ENCODE measurements at regions not wholly inside any gene's neighbourhood (a gene's known extent, or its start where the extent isn't known, plus 50 kb on each side); places are given as distances from the start of the nearest gene placed in this dataset.

DNA sequence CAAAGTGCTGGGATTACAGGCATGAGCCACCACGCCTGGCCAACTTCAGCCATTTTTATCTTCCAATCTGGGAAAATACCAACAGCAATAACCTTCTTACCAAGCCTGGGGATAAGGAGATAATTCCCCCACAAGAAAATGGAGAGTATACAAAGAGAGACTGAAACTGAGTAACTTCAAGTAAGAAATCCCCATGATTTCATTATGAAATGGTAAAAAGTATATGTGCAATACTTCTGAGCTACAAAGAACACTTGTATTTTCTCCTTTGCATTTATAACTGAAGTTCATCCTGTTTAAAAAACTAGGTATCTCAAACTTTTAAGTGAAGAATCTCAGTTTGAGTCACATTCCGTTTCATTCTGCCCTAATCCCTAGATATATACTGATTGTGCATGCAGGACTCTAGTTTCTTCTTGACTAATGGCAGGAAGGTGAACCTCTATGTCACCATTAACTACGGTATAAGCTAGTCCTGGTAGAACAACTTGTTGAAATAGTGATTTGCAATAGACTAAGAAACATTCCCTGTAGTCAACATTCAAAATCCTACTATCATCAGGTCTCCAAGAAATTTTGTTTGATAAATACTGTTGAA lies 2071.4 kb downstream of the MAT2B start:
- Histone ChIP-seq H3K36me3 (ENCODE audit: control insufficient read depth in 2 of 2, insufficient read depth in 2 of 2, low read length in 2 of 2) (no peaks in the 10 kb centered on the region), H3K27me3 (ENCODE audit: control insufficient read depth in 1 of 2, insufficient read depth in 2 of 2, low read length in 2 of 2) (no peaks in the 10 kb centered on the region), H3K4me1 (ENCODE audit: control insufficient read depth, insufficient read depth, low read length) (no peaks in the 10 kb centered on the region), H3K27ac (ENCODE audit: low read length) (no peak overlapping the region), H3K9ac (ENCODE audit: low read length in 2 of 2) (no peak overlapping the region), H3K4me3 (ENCODE audit: low read length in 2 of 2) (no peak overlapping the region), H3K9me3 (ENCODE audit: control insufficient read depth in 2 of 2, low read length in 2 of 2) (no peaks in the 10 kb centered on the region)

DNA sequence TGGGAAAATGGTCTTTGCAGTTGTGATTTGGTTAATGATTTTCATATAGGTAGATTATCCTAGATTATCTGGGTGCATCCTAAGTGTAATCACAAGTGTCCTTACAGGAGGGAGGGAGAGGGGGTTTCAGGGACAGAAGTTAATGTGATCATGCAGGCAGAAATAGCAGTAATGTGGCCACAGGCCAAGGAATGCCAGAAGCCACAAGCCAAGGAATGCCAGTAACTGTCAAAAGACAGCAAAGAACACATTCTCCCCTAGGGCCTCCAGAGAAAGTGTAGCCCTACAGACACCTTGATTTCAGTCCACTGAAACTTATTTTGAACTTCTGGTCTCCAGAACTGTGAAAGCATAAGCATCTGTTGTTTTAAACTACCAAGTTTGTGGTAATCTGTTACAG lies 2074.5 kb downstream of the MAT2B start:
- no peak overlapping the region for H3K9ac ChIP-seq (ENCODE audit: low read length in 2 of 2)
- no peaks in the 10 kb centered on the region for H3K36me3 ChIP-seq (ENCODE audit: control insufficient read depth in 2 of 2, insufficient read depth in 2 of 2, low read length in 2 of 2)
- no peak overlapping the region for H3K27ac ChIP-seq (ENCODE audit: low read length)
- no peaks in the 10 kb centered on the region for H3K9me3 ChIP-seq (ENCODE audit: control insufficient read depth in 2 of 2, low read length in 2 of 2)
- H3K4me3 ChIP-seq (ENCODE audit: low read length in 2 of 2) = no peak overlapping the region
- no peaks in the 10 kb centered on the region for H3K27me3 ChIP-seq (ENCODE audit: control insufficient read depth in 1 of 2, insufficient read depth in 2 of 2, low read length in 2 of 2)
- H3K4me1 ChIP-seq (ENCODE audit: control insufficient read depth, insufficient read depth, low read length) = no peaks in the 10 kb centered on the region

DNA sequence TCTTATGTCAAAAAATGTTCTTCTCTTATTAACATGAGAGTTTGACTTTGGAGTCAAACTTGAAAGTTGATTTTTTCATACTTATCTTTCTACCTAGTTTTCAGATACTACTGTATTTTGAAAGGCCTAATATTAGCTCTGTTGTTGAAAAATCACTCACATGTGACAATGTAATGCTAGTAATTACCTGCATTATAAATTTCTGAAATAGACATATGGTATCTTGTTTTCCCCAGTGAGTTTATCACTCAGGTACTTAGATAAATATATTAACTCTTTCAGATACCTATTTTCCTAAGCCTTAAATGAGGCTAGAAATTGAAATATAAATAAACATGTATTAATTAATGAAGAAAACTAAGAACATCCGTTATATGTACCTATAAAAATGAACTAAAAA lies 2089.3 kb downstream of the MAT2B start:
- H3K36me3 ChIP-seq (ENCODE audit: control insufficient read depth in 2 of 2, insufficient read depth in 2 of 2, low read length in 2 of 2) = no peaks in the 10 kb centered on the region
- no peak overlapping the region for H3K9ac ChIP-seq (ENCODE audit: low read length in 2 of 2)
- no peaks in the 10 kb centered on the region for H3K27me3 ChIP-seq (ENCODE audit: control insufficient read depth in 1 of 2, insufficient read depth in 2 of 2, low read length in 2 of 2)
- H3K27ac ChIP-seq (ENCODE audit: low read length) = no peak overlapping the region
- H3K4me3 ChIP-seq (ENCODE audit: low read length in 2 of 2) = no peak overlapping the region
- H3K9me3 ChIP-seq (ENCODE audit: control insufficient read depth in 2 of 2, low read length in 2 of 2) = no peaks in the 10 kb centered on the region
- H3K4me1 ChIP-seq (ENCODE audit: control insufficient read depth, insufficient read depth, low read length) = no peaks in the 10 kb centered on the region

- H3K4me3 ChIP-seq (ENCODE audit: low read length in 2 of 2) = no peak overlapping the region
- no peak overlapping the region for H3K27ac ChIP-seq (ENCODE audit: low read length)
- no peaks in the 10 kb centered on the region for H3K9me3 ChIP-seq (ENCODE audit: control insufficient read depth in 2 of 2, low read length in 2 of 2)
- no peaks in the 10 kb centered on the region for H3K4me1 ChIP-seq (ENCODE audit: control insufficient read depth, insufficient read depth, low read length)
- H3K36me3 ChIP-seq (ENCODE audit: control insufficient read depth in 2 of 2, insufficient read depth in 2 of 2, low read length in 2 of 2) = no peaks in the 10 kb centered on the region
- no peak overlapping the region for H3K9ac ChIP-seq (ENCODE audit: low read length in 2 of 2)
- no peaks in the 10 kb centered on the region for H3K27me3 ChIP-seq (ENCODE audit: control insufficient read depth in 1 of 2, insufficient read depth in 2 of 2, low read length in 2 of 2)
Measured at GRCh38 chr5:165602529-165602928, 2097.1 kb downstream of the MAT2B start.

- no peaks in the 10 kb centered on the region for H3K9me3 ChIP-seq (ENCODE audit: control insufficient read depth in 2 of 2, low read length in 2 of 2)
- H3K27me3 ChIP-seq (ENCODE audit: control insufficient read depth in 1 of 2, insufficient read depth in 2 of 2, low read length in 2 of 2) = no peaks in the 10 kb centered on the region
- H3K36me3 ChIP-seq (ENCODE audit: control insufficient read depth in 2 of 2, insufficient read depth in 2 of 2, low read length in 2 of 2) = no peaks in the 10 kb centered on the region
- H3K9ac ChIP-seq (ENCODE audit: low read length in 2 of 2) = no peak overlapping the region
- H3K4me3 ChIP-seq (ENCODE audit: low read length in 2 of 2) = no peak overlapping the region
- no peaks in the 10 kb centered on the region for H3K4me1 ChIP-seq (ENCODE audit: control insufficient read depth, insufficient read depth, low read length)
- no peak overlapping the region for H3K27ac ChIP-seq (ENCODE audit: low read length)
Measured at GRCh38 chr5:165607026-165607425, 2101.6 kb downstream of the MAT2B start.

- H3K27me3 ChIP-seq (ENCODE audit: control insufficient read depth in 1 of 2, insufficient read depth in 2 of 2, low read length in 2 of 2) = no peaks in the 10 kb centered on the region
- no peaks in the 10 kb centered on the region for H3K36me3 ChIP-seq (ENCODE audit: control insufficient read depth in 2 of 2, insufficient read depth in 2 of 2, low read length in 2 of 2)
- H3K27ac ChIP-seq (ENCODE audit: low read length) = no peak overlapping the region
- no peak overlapping the region for H3K9ac ChIP-seq (ENCODE audit: low read length in 2 of 2)
- H3K9me3 ChIP-seq (ENCODE audit: control insufficient read depth in 2 of 2, low read length in 2 of 2) = no peaks in the 10 kb centered on the region
- no peak overlapping the region for H3K4me3 ChIP-seq (ENCODE audit: low read length in 2 of 2)
- no peaks in the 10 kb centered on the region for H3K4me1 ChIP-seq (ENCODE audit: control insufficient read depth, insufficient read depth, low read length)
Measured at GRCh38 chr5:165609871-165610270, 2104.5 kb downstream of the MAT2B start.

- Histone ChIP-seq H3K36me3 (ENCODE audit: control insufficient read depth in 2 of 2, insufficient read depth in 2 of 2, low read length in 2 of 2) (no peaks in the 10 kb centered on the region), H3K27ac (ENCODE audit: low read length) (no peak overlapping the region), H3K4me1 (ENCODE audit: control insufficient read depth, insufficient read depth, low read length) (no peaks in the 10 kb centered on the region), H3K4me3 (ENCODE audit: low read length in 2 of 2) (no peak overlapping the region), H3K9ac (ENCODE audit: low read length in 2 of 2) (no peak overlapping the region), H3K9me3 (ENCODE audit: control insufficient read depth in 2 of 2, low read length in 2 of 2) (no peaks in the 10 kb centered on the region), H3K27me3 (ENCODE audit: control insufficient read depth in 1 of 2, insufficient read depth in 2 of 2, low read length in 2 of 2) (no peaks in the 10 kb centered on the region)
Measured at GRCh38 chr5:165616490-165617405, 2111.3 kb downstream of the MAT2B start.

GRCh38 chr5:165617491-165617890 lies 2112.1 kb downstream of the MAT2B start:
- no peak overlapping the region for H3K4me3 ChIP-seq (ENCODE audit: low read length in 2 of 2)
- H3K4me1 ChIP-seq (ENCODE audit: control insufficient read depth, insufficient read depth, low read length) = no peaks in the 10 kb centered on the region
- no peaks in the 10 kb centered on the region for H3K36me3 ChIP-seq (ENCODE audit: control insufficient read depth in 2 of 2, insufficient read depth in 2 of 2, low read length in 2 of 2)
- no peaks in the 10 kb centered on the region for H3K27me3 ChIP-seq (ENCODE audit: control insufficient read depth in 1 of 2, insufficient read depth in 2 of 2, low read length in 2 of 2)
- H3K9me3 ChIP-seq (ENCODE audit: control insufficient read depth in 2 of 2, low read length in 2 of 2) = no peaks in the 10 kb centered on the region
- no peak overlapping the region for H3K9ac ChIP-seq (ENCODE audit: low read length in 2 of 2)
- no peak overlapping the region for H3K27ac ChIP-seq (ENCODE audit: low read length)

DNA sequence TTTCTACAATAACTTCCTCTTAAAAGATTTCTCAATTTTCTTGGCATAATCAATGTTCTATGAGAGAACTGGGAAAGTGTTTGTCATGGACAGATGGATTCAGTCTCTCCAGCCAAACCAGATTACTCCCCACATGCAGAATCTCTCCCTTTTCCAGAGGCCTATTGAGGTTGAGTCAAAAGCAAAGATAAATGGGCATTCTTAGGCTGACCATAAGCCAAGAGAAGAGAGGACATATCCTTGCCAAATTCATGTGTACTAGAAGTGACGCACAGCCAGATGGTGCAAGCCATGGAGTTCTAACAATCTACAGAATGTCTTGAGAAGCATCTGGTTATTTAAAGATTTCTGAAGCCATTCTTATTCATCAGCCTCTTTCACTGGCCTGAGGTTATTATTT lies 2115.0 kb downstream of the MAT2B start:
- no peak overlapping the region for H3K27ac ChIP-seq (ENCODE audit: low read length)

GRCh38 chr5:165622864-165623536 lies 2117.6 kb downstream of the MAT2B start:
- H3K4me3 ChIP-seq (ENCODE audit: low read length in 2 of 2) = no peak overlapping the region
- H3K4me1 ChIP-seq (ENCODE audit: control insufficient read depth, insufficient read depth, low read length) = no peaks in the 10 kb centered on the region
- no peak overlapping the region for H3K27ac ChIP-seq (ENCODE audit: low read length)
- no peaks in the 10 kb centered on the region for H3K36me3 ChIP-seq (ENCODE audit: control insufficient read depth in 2 of 2, insufficient read depth in 2 of 2, low read length in 2 of 2)
- no peaks in the 10 kb centered on the region for H3K27me3 ChIP-seq (ENCODE audit: control insufficient read depth in 1 of 2, insufficient read depth in 2 of 2, low read length in 2 of 2)
- H3K9me3 ChIP-seq (ENCODE audit: control insufficient read depth in 2 of 2, low read length in 2 of 2) = no peaks in the 10 kb centered on the region
- H3K9ac ChIP-seq (ENCODE audit: low read length in 2 of 2) = no peak overlapping the region

More for the DNA sequence above, 2115.0 kb downstream of the MAT2B start:
- Histone ChIP-seq H3K9ac (ENCODE audit: low read length in 2 of 2) (no peak overlapping the region), H3K9me3 (ENCODE audit: control insufficient read depth in 2 of 2, low read length in 2 of 2) (no peaks in the 10 kb centered on the region), H3K36me3 (ENCODE audit: control insufficient read depth in 2 of 2, insufficient read depth in 2 of 2, low read length in 2 of 2) (no peaks in the 10 kb centered on the region), H3K4me1 (ENCODE audit: control insufficient read depth, insufficient read depth, low read length) (no peaks in the 10 kb centered on the region), H3K4me3 (ENCODE audit: low read length in 2 of 2) (no peak overlapping the region), H3K27me3 (ENCODE audit: control insufficient read depth in 1 of 2, insufficient read depth in 2 of 2, low read length in 2 of 2) (no peaks in the 10 kb centered on the region)

Measured in stomach smooth muscle (tissue), 2 donors.